ENCODE measurements at regions not wholly inside any gene's neighbourhood (a gene's known extent, or its start where the extent isn't known, plus 50 kb on each side); places are given as distances from the start of the nearest gene placed in this dataset.
A peak's percentile ranks its signal among the peaks of the same experiment; 100 is the strongest.

DNA sequence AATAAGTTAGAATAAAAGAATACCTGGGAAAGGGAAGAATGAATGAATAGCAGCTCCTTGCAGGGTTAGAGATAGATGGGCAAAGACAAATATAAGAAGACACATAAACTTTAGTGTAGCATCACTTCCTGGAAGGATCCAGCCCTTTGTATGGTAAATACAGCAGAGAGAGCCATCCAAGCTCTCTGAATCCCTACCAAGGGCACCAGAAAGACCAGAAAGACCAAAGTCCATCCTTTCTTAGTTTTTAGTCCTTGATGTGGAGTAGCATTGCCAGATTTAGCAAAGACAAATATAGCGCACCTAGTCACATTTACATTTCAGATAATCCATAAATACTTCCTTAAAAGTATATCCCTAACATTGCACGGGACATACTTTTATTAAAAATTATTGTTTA, 56.1 kb upstream of the C9orf72 start:
- no peaks in the 10 kb centered on the region for H3K27me3 ChIP-seq (ENCODE audit: control insufficient read depth, insufficient read depth, low read length)
- H3K36me3 ChIP-seq (ENCODE audit: control insufficient read depth, insufficient read depth, low read length), result no peaks in the 10 kb centered on the region
- no peak overlapping the region for H3K27ac ChIP-seq (ENCODE audit: low read length)
- H3K36me3 Mint-ChIP-seq, result no peaks in the 10 kb centered on the region
- intact Hi-C loops (cut with micrococcal nuclease), result no loop called here
- TF ChIP-seq, protein P1, sequence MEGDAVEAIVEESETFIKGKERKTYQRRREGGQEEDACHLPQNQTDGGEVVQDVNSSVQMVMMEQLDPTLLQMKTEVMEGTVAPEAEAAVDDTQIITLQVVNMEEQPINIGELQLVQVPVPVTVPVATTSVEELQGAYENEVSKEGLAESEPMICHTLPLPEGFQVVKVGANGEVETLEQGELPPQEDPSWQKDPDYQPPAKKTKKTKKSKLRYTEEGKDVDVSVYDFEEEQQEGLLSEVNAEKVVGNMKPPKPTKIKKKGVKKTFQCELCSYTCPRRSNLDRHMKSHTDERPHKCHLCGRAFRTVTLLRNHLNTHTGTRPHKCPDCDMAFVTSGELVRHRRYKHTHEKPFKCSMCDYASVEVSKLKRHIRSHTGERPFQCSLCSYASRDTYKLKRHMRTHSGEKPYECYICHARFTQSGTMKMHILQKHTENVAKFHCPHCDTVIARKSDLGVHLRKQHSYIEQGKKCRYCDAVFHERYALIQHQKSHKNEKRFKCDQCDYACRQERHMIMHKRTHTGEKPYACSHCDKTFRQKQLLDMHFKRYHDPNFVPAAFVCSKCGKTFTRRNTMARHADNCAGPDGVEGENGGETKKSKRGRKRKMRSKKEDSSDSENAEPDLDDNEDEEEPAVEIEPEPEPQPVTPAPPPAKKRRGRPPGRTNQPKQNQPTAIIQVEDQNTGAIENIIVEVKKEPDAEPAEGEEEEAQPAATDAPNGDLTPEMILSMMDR (IDR thresholded peaks at IDR 0.05), result no peak
- no peaks in the 10 kb centered on the region for H3K4me1 Mint-ChIP-seq
- H3K9me3 Mint-ChIP-seq, result peaks cover 0 to 2% of the 10 kb centered on the region in 2 donors
- no peak overlapping the region for H3K27ac Mint-ChIP-seq
- no CpG with 5 or more reads among the region's 2 CpGs for WGBS (ENCODE audit: insufficient coverage)
- H3K4me3 Mint-ChIP-seq, result no peak overlapping the region
- H3K4me1 ChIP-seq (ENCODE audit: control insufficient read depth, insufficient read depth, low read length), result no peaks in the 10 kb centered on the region
- no peak overlapping the region for H3K4me3 ChIP-seq (ENCODE audit: low read length)
- ATAC-seq, result no peak
- no peak for DNase-seq
- peaks cover 10 to 11% of the 10 kb centered on the region in 2 donors for H3K27me3 Mint-ChIP-seq (ENCODE audit: low read depth in 2 of 2)
- H3K9me3 ChIP-seq (ENCODE audit: control insufficient read depth, insufficient read depth, low read length), result no peaks in the 10 kb centered on the region

DNA sequence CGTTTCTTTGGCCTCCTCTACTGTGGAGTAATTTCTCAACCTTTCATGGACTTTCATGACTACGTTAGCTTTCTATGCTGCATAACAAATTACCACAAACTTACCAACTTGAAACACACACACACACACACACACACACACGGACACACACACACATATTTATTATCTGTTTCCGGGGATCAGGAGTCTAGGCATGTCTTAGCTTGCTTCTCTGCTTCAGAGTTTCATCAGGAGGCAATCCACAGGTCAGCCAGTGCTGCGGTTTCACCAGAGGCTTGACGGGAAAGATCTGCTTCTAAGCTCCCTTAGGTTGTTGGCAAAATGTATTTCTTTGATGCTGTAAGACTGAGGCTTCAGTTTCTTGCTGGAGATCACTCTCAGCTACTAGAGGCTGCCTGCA, 59.0 kb upstream of the C9orf72 start:
- H3K36me3 ChIP-seq (ENCODE audit: control insufficient read depth, insufficient read depth, low read length), result no peaks in the 10 kb centered on the region
- WGBS (ENCODE audit: insufficient coverage), result 75% methylated on average over 6 of the region's 6 CpGs
- ATAC-seq (no peak), DNase-seq (no peak)
- Mint-ChIP-seq H3K4me1 (no peaks in the 10 kb centered on the region), H3K36me3 (no peaks in the 10 kb centered on the region), H3K27me3 (ENCODE audit: low read depth in 2 of 2) (peaks cover 10 to 11% of the 10 kb centered on the region in 2 donors), H3K4me3 (no peak overlapping the region), H3K9me3 (peaks cover 0 to 2% of the 10 kb centered on the region in 2 donors), H3K27ac (no peak overlapping the region)
- no peaks in the 10 kb centered on the region for H3K4me1 ChIP-seq (ENCODE audit: control insufficient read depth, insufficient read depth, low read length)
- no peaks in the 10 kb centered on the region for H3K27me3 ChIP-seq (ENCODE audit: control insufficient read depth, insufficient read depth, low read length)
- H3K4me3 ChIP-seq (ENCODE audit: low read length), result no peak overlapping the region
- H3K9me3 ChIP-seq (ENCODE audit: control insufficient read depth, insufficient read depth, low read length), result no peaks in the 10 kb centered on the region
- TF ChIP-seq, protein P1 (IDR thresholded peaks at IDR 0.05), result no peak
- no peak overlapping the region for H3K27ac ChIP-seq (ENCODE audit: low read length)
- intact Hi-C loops (cut with micrococcal nuclease), result no loop called here

DNA sequence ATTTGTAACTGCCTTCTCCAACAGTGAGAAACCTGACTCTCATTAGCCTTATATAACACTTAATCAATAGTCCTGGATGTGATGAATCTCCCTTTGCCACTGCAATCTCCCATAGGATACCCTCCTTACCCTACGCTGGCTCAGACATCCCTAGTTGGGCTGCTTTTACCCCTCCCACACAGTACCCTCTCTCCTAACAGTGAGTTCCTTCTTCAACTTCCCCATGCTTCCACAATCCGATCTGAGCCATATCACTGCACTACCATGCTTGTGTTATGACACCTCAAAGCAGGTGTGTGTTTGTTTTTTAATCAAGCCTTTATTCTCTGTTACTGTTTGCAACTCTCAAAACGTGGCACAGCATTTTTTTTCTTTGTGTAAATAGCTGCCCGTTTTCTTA, 60.5 kb upstream of the C9orf72 start:
- ATAC-seq (no peak), DNase-seq (no peak)
- Mint-ChIP-seq H3K4me3 (no peak overlapping the region), H3K36me3 (no peaks in the 10 kb centered on the region), H3K27me3 (ENCODE audit: low read depth in 2 of 2) (peaks cover 10 to 11% of the 10 kb centered on the region in 2 donors), H3K27ac (no peak overlapping the region), H3K4me1 (no peaks in the 10 kb centered on the region), H3K9me3 (peaks cover 0 to 2% of the 10 kb centered on the region in 2 donors)
- Histone ChIP-seq H3K27me3 (ENCODE audit: control insufficient read depth, insufficient read depth, low read length) (no peaks in the 10 kb centered on the region), H3K27ac (ENCODE audit: low read length) (no peak overlapping the region), H3K4me1 (ENCODE audit: control insufficient read depth, insufficient read depth, low read length) (no peaks in the 10 kb centered on the region), H3K9me3 (ENCODE audit: control insufficient read depth, insufficient read depth, low read length) (no peaks in the 10 kb centered on the region), H3K36me3 (ENCODE audit: control insufficient read depth, insufficient read depth, low read length) (no peaks in the 10 kb centered on the region), H3K4me3 (ENCODE audit: low read length) (no peak overlapping the region)
- intact Hi-C loops (cut with micrococcal nuclease), result no loop called here
- TF ChIP-seq, protein P1 (IDR thresholded peaks at IDR 0.05), result no peak
- 48% methylated on average over 2 of the region's 4 CpGs for WGBS (ENCODE audit: insufficient coverage)

DNA sequence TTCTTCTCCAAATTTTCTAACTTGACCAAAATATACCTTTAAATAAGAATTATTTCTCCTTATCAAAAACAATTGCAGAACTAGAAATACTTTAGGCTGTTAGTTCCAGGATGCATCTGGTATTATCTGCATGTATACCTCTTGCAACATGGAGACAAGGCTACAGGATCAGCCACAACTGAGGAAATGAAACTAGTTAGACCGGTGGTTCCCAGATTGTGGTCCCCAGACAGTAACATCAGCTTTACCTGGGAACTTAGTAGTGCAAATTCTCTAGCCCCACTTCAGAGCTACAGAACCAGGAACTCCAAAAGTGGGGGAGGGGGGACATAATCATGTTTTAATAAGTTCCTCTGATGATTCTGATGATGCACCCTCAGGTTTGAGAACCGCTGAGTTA, 61.6 kb upstream of the C9orf72 start:
- no peak overlapping the region for H3K27ac Mint-ChIP-seq
- no peaks in the 10 kb centered on the region for H3K36me3 Mint-ChIP-seq
- intact Hi-C loops (cut with micrococcal nuclease), result no loop called here
- peaks cover 0 to 2% of the 10 kb centered on the region in 2 donors for H3K9me3 Mint-ChIP-seq
- Histone ChIP-seq H3K27ac (ENCODE audit: low read length) (no peak overlapping the region), H3K9me3 (ENCODE audit: control insufficient read depth, insufficient read depth, low read length) (no peaks in the 10 kb centered on the region), H3K4me1 (ENCODE audit: control insufficient read depth, insufficient read depth, low read length) (no peaks in the 10 kb centered on the region), H3K36me3 (ENCODE audit: control insufficient read depth, insufficient read depth, low read length) (no peaks in the 10 kb centered on the region), H3K4me3 (ENCODE audit: low read length) (no peak overlapping the region), H3K27me3 (ENCODE audit: control insufficient read depth, insufficient read depth, low read length) (no peaks in the 10 kb centered on the region)
- ATAC-seq (no peak), DNase-seq (peak in 1 of 2 donors; percentile 4)
- TF ChIP-seq, protein P1 (IDR thresholded peaks at IDR 0.05), result no peak
- peaks cover 10 to 11% of the 10 kb centered on the region in 2 donors for H3K27me3 Mint-ChIP-seq (ENCODE audit: low read depth in 2 of 2)
- no peaks in the 10 kb centered on the region for H3K4me1 Mint-ChIP-seq
- no peak overlapping the region for H3K4me3 Mint-ChIP-seq
- 18% methylated on average over 2 of the region's 2 CpGs for WGBS (ENCODE audit: insufficient coverage)
